ENCODE measurements at regions not wholly inside any gene's neighbourhood (a gene's known extent, or its start where the extent isn't known, plus 50 kb on each side); places are given as distances from the start of the nearest gene placed in this dataset.

- no peak for DNase-seq (ENCODE audit: low read depth in 1 of 2, low spot score in 1 of 2)
These were observed 52.1 kb upstream of the PDZD8 start for GRCh38 chr10:117427356-117427755.

- DNase-seq (ENCODE audit: low read depth in 1 of 2, low spot score in 1 of 2): no peak
These were observed 50.8 kb upstream of the PDZD8 start for GRCh38 chr10:117425974-117426566.

GRCh38 chr10:117424883-117425649, 49.8 kb upstream of the PDZD8 start:
- no peak for DNase-seq (ENCODE audit: low read depth in 1 of 2, low spot score in 1 of 2)

Measured in activated CD4-positive, alpha-beta T cell treated with anti-CD3 and anti-CD28 coated beads, Interleukin-2, amount 50 U/mL, for 24 hours (primary cell).